CD4-positive, alpha-beta T cell (primary cell): ENCODE measurements at regions not wholly inside any gene's neighbourhood (a gene's known extent, or its start where the extent isn't known, plus 50 kb on each side); places are given as distances from the start of the nearest gene placed in this dataset.
"Not testable (repeated sequence)": the region's sequence is repeated elsewhere in the genome, so short reads cannot be mapped to it uniquely, and the experiment has no call there.

Experiments used
- ATAC-seq: fragments of 200-7000 bp; cut with Tn5 transposase; one replicate; pipeline ENCODE4 v1.10.0; 2022; ENCODE audit warnings: mild to moderate bottlenecking; ENCODE audit not compliant: poor library complexity
- CTCF ChIA-PET: fragments of 350-600 bp; sonication (Branson Sonifier 250); formaldehyde crosslinking; loops from one replicate; lab custom pipeline; 2021; ENCODE audit warnings: antibody characterized with exemption, inconsistent platforms; lab: Charles Lee
- POLR2A ChIA-PET: fragments of 350-600 bp; sonication (Branson Sonifier 250); formaldehyde crosslinking; loops from one replicate; lab custom pipeline; 2021; ENCODE audit warnings: antibody characterized with exemption, inconsistent platforms; lab: Charles Lee
- DNase-seq, 14 experiments: peaks; one replicate each; pipeline ENCODE4 v3.0.0-alpha.2; 2013 to 2020; ENCODE audit warnings: mixed read lengths in 2 of 14
- H3K27ac ChIP-seq, 2 donors: one replicate each; pipeline versions ENCODE4 v1.5.1 to v1.7.0; 2013; ENCODE audit warnings: low read length in 2 of 2, low read depth in 1 of 2, mild to moderate bottlenecking in 1 of 2
- H3K27me3 ChIP-seq, 2 experiments: 1 replicate in 1 of 2; 2 replicates in 1 of 2; pipeline versions ENCODE4 v1.6.1 to v1.7.0; 2013; ENCODE audit warnings: low read length in 2 of 2, control low read depth in 1 of 2, mild to moderate bottlenecking in 1 of 2, moderate library complexity in 1 of 2; ENCODE audit not compliant: insufficient read depth in 2 of 2, control insufficient read depth in 1 of 2
- H3K36me3 ChIP-seq: one replicate; pipeline ENCODE4 v1.6.1; 2013; ENCODE audit warnings: low read length, control low read depth; ENCODE audit not compliant: insufficient read depth
- H3K4me1 ChIP-seq: one replicate; pipeline ENCODE4 v1.6.1; 2013; ENCODE audit warnings: low read length, control low read depth; ENCODE audit not compliant: insufficient read depth
- H3K4me3 ChIP-seq: one replicate; pipeline ENCODE4 v1.5.1; 2013; ENCODE audit warnings: mild to moderate bottlenecking, low read length, moderate library complexity
- H3K9me3 ChIP-seq, 2 experiments: 1 replicate in 1 of 2; 2 replicates in 1 of 2; pipeline versions ENCODE4 v1.6.1 to v1.7.0; 2013; ENCODE audit warnings: low read length in 2 of 2, mild to moderate bottlenecking in 2 of 2, control low read depth in 1 of 2, moderate library complexity in 1 of 2; ENCODE audit not compliant: control insufficient read depth in 1 of 2, insufficient read depth in 1 of 2
- H3K27ac Mint-ChIP-seq: one replicate; pipeline ENCODE4 v1.8.0; 2020; ENCODE audit warnings: mixed read lengths
- H3K27me3 Mint-ChIP-seq: one replicate; pipeline ENCODE4 v1.8.0; 2021; ENCODE audit warnings: mixed read lengths
- H3K36me3 Mint-ChIP-seq: one replicate; pipeline ENCODE4 v1.8.0; 2021; ENCODE audit warnings: low read depth, mixed read lengths
- H3K4me1 Mint-ChIP-seq: one replicate; pipeline ENCODE4 v1.8.0; 2021; ENCODE audit warnings: low read depth, mixed read lengths
- H3K4me3 Mint-ChIP-seq: one replicate; pipeline ENCODE4 v1.8.0; 2020; ENCODE audit warnings: mild to moderate bottlenecking, mixed read lengths
- H3K9me3 Mint-ChIP-seq: one replicate; pipeline ENCODE4 v1.8.0; 2020; ENCODE audit warnings: mixed read lengths
- CTCF ChIP-seq: fragments of 200-600 bp; IDR thresholded peaks from one replicate; pipeline ENCODE4 v1.8.0; 2022; ENCODE audit warnings: antibody characterized with exemption, mild to moderate bottlenecking
- intact Hi-C, 2 experiments: fragments of 100-400 bp; cut with DNase I in 1 of 2; cut with micrococcal nuclease in 1 of 2; formaldehyde crosslinking; loops; one replicate each; pipeline versions ENCODE4 v1.15.1 to v1.9.0; 2023 to 2025; cut with DNase I, micrococcal nuclease

- H3K27me3 Mint-ChIP-seq, result no peaks in the 10 kb centered on the region
- TF ChIP-seq CTCF, result no peak
- ATAC-seq (no peak), DNase-seq (no peak)
- no peaks in the 10 kb centered on the region for H3K36me3 Mint-ChIP-seq
- ChIA-PET POLR2A (no interaction called here), CTCF (no interaction called here)
- H3K9me3 ChIP-seq, result no peaks in the 10 kb centered on the region
- H3K27ac ChIP-seq, result no peak overlapping the region
- no peaks in the 10 kb centered on the region for H3K4me1 Mint-ChIP-seq
- H3K4me3 ChIP-seq, result no peak overlapping the region
- no peaks in the 10 kb centered on the region for H3K27me3 ChIP-seq
- no peaks in the 10 kb centered on the region for H3K4me1 ChIP-seq
- intact Hi-C loops, result no loop called here
- H3K4me3 Mint-ChIP-seq, result no peak overlapping the region
- no peak overlapping the region for H3K27ac Mint-ChIP-seq
- H3K9me3 Mint-ChIP-seq, result peaks cover 5% of the 10 kb centered on the region
- no peaks in the 10 kb centered on the region for H3K36me3 ChIP-seq
Measured at GRCh38 chr3:163185721-163186350, 1689.2 kb downstream of the OTOL1 start.

GRCh38 chr3:163175970-163176369, 1679.4 kb downstream of the OTOL1 start:
- ChIA-PET CTCF (no interaction called here), POLR2A (no interaction called here)
- Histone ChIP-seq H3K4me1 (no peaks in the 10 kb centered on the region), H3K4me3 (no peak overlapping the region), H3K27ac (no peak overlapping the region), H3K9me3 (peaks cover 0 to 10% of the 10 kb centered on the region in 2 experiments), H3K36me3 (no peaks in the 10 kb centered on the region), H3K27me3 (no peaks in the 10 kb centered on the region)
- no peak for TF ChIP-seq CTCF
- Mint-ChIP-seq H3K4me1 (no peaks in the 10 kb centered on the region), H3K36me3 (no peaks in the 10 kb centered on the region), H3K9me3 (peaks cover 10% of the 10 kb centered on the region), H3K27ac (no peak overlapping the region), H3K4me3 (no peak overlapping the region), H3K27me3 (no peaks in the 10 kb centered on the region)
- ATAC-seq (no peak), DNase-seq (no peak)
- intact Hi-C loops, result no loop called here

GRCh38 chr3:163172513-163172912, 1675.9 kb downstream of the OTOL1 start:
- H3K27ac Mint-ChIP-seq, H3K27me3 ChIP-seq, H3K36me3 Mint-ChIP-seq, intact Hi-C loops, CTCF ChIA-PET, ATAC-seq, H3K4me1 ChIP-seq, H3K9me3 Mint-ChIP-seq, H3K27me3 Mint-ChIP-seq, H3K27ac ChIP-seq, DNase-seq, H3K4me3 Mint-ChIP-seq, H3K4me1 Mint-ChIP-seq, H3K36me3 ChIP-seq, H3K4me3 ChIP-seq, POLR2A ChIA-PET: not testable (repeated sequence)
- peaks cover 7 to 10% of the 10 kb centered on the region in 2 experiments for H3K9me3 ChIP-seq

GRCh38 chr3:163166197-163166596, 1669.6 kb downstream of the OTOL1 start:
- H3K4me1 ChIP-seq, result no peaks in the 10 kb centered on the region
- peaks cover 0 to 11% of the 10 kb centered on the region in 2 experiments for H3K9me3 ChIP-seq
- H3K4me1 Mint-ChIP-seq, result no peaks in the 10 kb centered on the region
- no peaks in the 10 kb centered on the region for H3K36me3 Mint-ChIP-seq
- ATAC-seq (no peak), DNase-seq (no peak)
- no peaks in the 10 kb centered on the region for H3K27me3 Mint-ChIP-seq
- intact Hi-C loops, result no loop called here
- TF ChIP-seq CTCF, result no peak
- H3K4me3 ChIP-seq, result no peak overlapping the region
- no peak overlapping the region for H3K27ac Mint-ChIP-seq
- POLR2A ChIA-PET, result no interaction called here
- H3K27ac ChIP-seq, result no peak overlapping the region
- CTCF ChIA-PET, result no interaction called here
- H3K27me3 ChIP-seq, result no peaks in the 10 kb centered on the region
- H3K9me3 Mint-ChIP-seq, result peaks cover 21% of the 10 kb centered on the region
- no peak overlapping the region for H3K4me3 Mint-ChIP-seq
- no peaks in the 10 kb centered on the region for H3K36me3 ChIP-seq
